ENCODE measurements at regions not wholly inside any gene's neighbourhood (a gene's known extent, or its start where the extent isn't known, plus 50 kb on each side); places are given as distances from the start of the nearest gene placed in this dataset.

DNA sequence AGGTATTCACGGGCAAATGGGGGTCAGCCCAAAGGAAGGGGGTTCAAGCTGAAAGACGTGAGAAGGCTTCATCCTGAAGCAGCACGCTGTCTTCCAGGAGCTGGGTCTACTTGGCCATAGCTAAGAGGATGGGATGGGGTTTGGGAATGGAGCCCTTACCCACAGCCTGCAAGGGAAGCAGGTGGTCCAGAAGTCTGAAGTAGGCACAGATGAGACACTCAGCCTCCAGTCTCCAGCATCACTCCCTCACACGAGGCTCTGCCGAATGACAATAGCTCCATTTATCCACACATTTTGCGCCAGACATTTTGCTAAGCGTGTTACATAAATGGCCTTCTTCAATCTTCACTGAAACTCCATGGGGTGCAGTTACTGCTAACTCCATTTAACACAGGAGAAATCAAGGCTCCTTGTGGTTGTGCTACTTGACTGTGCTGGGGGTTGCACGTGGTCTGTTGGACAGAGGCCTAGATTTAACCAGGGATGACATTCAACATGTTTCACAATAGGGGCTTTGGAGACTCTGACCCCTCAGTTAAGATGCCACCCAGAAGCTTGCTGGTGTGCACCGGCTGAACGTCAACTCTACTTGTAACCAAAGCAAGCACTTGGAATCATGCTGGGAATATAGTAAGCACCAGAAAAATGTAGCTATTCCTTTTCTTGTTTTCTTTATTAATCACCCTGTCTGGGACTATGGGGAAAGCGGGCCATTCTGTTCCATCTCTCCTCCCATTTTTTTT is 85.3 kb downstream of the FAM241B start:
- TF ChIP-seq, protein P1, sequence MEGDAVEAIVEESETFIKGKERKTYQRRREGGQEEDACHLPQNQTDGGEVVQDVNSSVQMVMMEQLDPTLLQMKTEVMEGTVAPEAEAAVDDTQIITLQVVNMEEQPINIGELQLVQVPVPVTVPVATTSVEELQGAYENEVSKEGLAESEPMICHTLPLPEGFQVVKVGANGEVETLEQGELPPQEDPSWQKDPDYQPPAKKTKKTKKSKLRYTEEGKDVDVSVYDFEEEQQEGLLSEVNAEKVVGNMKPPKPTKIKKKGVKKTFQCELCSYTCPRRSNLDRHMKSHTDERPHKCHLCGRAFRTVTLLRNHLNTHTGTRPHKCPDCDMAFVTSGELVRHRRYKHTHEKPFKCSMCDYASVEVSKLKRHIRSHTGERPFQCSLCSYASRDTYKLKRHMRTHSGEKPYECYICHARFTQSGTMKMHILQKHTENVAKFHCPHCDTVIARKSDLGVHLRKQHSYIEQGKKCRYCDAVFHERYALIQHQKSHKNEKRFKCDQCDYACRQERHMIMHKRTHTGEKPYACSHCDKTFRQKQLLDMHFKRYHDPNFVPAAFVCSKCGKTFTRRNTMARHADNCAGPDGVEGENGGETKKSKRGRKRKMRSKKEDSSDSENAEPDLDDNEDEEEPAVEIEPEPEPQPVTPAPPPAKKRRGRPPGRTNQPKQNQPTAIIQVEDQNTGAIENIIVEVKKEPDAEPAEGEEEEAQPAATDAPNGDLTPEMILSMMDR (IDR thresholded peaks at IDR 0.05) = no peak
- TF ChIP-seq EP300 (IDR thresholded peaks at IDR 0.05) = no peak
- TF ChIP-seq POLR2AphosphoS5 (IDR thresholded peaks at IDR 0.05) = no peak
